ENCODE measurements at regions not wholly inside any gene's neighbourhood (a gene's known extent, or its start where the extent isn't known, plus 50 kb on each side); places are given as distances from the start of the nearest gene placed in this dataset.

DNA sequence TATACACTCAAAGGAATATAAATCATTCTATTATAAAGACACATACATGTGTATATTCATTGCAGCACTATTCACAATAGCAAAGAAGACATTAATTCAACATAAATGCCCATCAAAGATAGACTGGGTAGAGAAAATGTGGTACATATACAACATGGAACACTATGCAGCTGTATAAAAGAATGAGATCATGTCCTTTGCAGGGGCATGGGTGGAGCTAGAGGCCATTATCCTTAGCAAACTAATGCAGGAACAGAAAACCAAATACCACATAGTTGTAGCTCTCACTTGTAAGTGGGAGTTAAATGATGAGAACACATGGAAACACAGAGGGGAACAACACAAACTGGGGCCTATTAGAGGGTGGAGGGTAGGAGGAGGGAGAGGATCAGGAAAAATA is 121.0 kb upstream of the LOC128125822 start:
- TF ChIP-seq, protein P1, sequence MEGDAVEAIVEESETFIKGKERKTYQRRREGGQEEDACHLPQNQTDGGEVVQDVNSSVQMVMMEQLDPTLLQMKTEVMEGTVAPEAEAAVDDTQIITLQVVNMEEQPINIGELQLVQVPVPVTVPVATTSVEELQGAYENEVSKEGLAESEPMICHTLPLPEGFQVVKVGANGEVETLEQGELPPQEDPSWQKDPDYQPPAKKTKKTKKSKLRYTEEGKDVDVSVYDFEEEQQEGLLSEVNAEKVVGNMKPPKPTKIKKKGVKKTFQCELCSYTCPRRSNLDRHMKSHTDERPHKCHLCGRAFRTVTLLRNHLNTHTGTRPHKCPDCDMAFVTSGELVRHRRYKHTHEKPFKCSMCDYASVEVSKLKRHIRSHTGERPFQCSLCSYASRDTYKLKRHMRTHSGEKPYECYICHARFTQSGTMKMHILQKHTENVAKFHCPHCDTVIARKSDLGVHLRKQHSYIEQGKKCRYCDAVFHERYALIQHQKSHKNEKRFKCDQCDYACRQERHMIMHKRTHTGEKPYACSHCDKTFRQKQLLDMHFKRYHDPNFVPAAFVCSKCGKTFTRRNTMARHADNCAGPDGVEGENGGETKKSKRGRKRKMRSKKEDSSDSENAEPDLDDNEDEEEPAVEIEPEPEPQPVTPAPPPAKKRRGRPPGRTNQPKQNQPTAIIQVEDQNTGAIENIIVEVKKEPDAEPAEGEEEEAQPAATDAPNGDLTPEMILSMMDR (IDR thresholded peaks at IDR 0.05), result no peak
- TF ChIP-seq NR3C1 (IDR thresholded peaks at IDR 0.05) (no peak), POLR2AphosphoS2 (conservative IDR thresholded peaks at IDR 0.05; ENCODE audit: low read length) (no peak), RFX5 (IDR thresholded peaks at IDR 0.05) (no peak), MAFK (IDR thresholded peaks at IDR 0.05; ENCODE audit: partially characterized antibody) (no peak), MYC (IDR thresholded peaks at IDR 0.05; ENCODE audit: borderline replicate concordance, low read length) (no peak)
- TF ChIP-seq, protein P2, sequence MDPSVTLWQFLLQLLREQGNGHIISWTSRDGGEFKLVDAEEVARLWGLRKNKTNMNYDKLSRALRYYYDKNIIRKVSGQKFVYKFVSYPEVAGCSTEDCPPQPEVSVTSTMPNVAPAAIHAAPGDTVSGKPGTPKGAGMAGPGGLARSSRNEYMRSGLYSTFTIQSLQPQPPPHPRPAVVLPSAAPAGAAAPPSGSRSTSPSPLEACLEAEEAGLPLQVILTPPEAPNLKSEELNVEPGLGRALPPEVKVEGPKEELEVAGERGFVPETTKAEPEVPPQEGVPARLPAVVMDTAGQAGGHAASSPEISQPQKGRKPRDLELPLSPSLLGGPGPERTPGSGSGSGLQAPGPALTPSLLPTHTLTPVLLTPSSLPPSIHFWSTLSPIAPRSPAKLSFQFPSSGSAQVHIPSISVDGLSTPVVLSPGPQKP (IDR thresholded peaks at IDR 0.05; ENCODE audit: low read depth, low read length), result no peak

All from A549 (cell line).